Transverse colon (tissue), 4 donors: ENCODE measurements at regions not wholly inside any gene's neighbourhood (a gene's known extent, or its start where the extent isn't known, plus 50 kb on each side); places are given as distances from the start of the nearest gene placed in this dataset.
"Not testable (repeated sequence)": the region's sequence is repeated elsewhere in the genome, so short reads cannot be mapped to it uniquely, and the experiment has no call there.

Source experiments
- CTCF ChIP-seq, 5 experiments: fragments of 200-600 bp in 3 of 5; fragments of 450-650 bp in 2 of 5; sonication (generic) in 3 of 5; IDR thresholded peaks; 1 replicate in 2 of 5; 2 replicates in 3 of 5; pipeline ENCODE4 v1.5.1; 2016 to 2017; ENCODE audit warnings: antibody characterized with exemption in 5 of 5, inconsistent platforms in 3 of 5, mild to moderate bottlenecking in 2 of 5, moderate library complexity in 1 of 5
- EP300 ChIP-seq: sonication (generic); formaldehyde crosslinking; IDR thresholded peaks from one replicate; pipeline ENCODE4 v1.6.1; 2017; ENCODE audit warnings: antibody characterized with exemption, low read depth
- POLR2A ChIP-seq: fragments of 450-650 bp; IDR thresholded peaks from one replicate; pipeline ENCODE4 v1.6.1; 2016; ENCODE audit warnings: antibody characterized with exemption, mild to moderate bottlenecking, moderate library complexity
- POLR2AphosphoS5 ChIP-seq, 3 donors: sonication (generic); formaldehyde crosslinking; IDR thresholded peaks; one replicate each; pipeline ENCODE4 v1.6.1; 2016; ENCODE audit warnings: antibody characterized with exemption in 3 of 3

- TF ChIP-seq POLR2A; CTCF (IDR thresholded peaks at IDR 0.05); POLR2AphosphoS5 (IDR thresholded peaks at IDR 0.05); EP300: not testable (repeated sequence)
These were observed 353.9 kb upstream of the ATP10A start for GRCh38 chr15:26217043-26217442.
